Vagina (tissue), 2 donors: ENCODE measurements at regions not wholly inside any gene's neighbourhood (a gene's known extent, or its start where the extent isn't known, plus 50 kb on each side); places are given as distances from the start of the nearest gene placed in this dataset.
"Not testable (repeated sequence)": the region's sequence is repeated elsewhere in the genome, so short reads cannot be mapped to it uniquely, and the experiment has no call there.

ENCODE experiments used
- DNase-seq, 2 donors: peaks; one replicate each; pipeline ENCODE4 v3.0.0-alpha.2; 2017; ENCODE audit errors: extremely low spot score in 2 of 2
- H3K27ac ChIP-seq: fragments of 200-600 bp; sonication (generic); one replicate; pipeline ENCODE4 v1.5.1; 2019
- H3K27me3 ChIP-seq: fragments of 200-600 bp; sonication (generic); one replicate; pipeline ENCODE4 v1.5.1; 2019
- H3K36me3 ChIP-seq, 2 donors: fragments of 200-600 bp; sonication (generic); one replicate each; pipeline ENCODE4 v1.5.1; 2017 to 2019
- H3K4me1 ChIP-seq: fragments of 200-600 bp; sonication (generic); one replicate; pipeline ENCODE4 v1.5.1; 2019
- H3K4me3 ChIP-seq, 2 donors: fragments of 200-600 bp; sonication (generic); 1 replicate in 1 of 2; 2 replicates in 1 of 2; pipeline ENCODE4 v1.5.1; 2016 to 2019
- H3K9me3 ChIP-seq: fragments of 200-600 bp; sonication (generic); one replicate; pipeline ENCODE4 v1.5.1; 2019
- intact Hi-C: fragments of 100-400 bp; cut with DNase I; formaldehyde crosslinking; loops from one replicate; pipeline ENCODE4 v1.15.1; 2023

DNA sequence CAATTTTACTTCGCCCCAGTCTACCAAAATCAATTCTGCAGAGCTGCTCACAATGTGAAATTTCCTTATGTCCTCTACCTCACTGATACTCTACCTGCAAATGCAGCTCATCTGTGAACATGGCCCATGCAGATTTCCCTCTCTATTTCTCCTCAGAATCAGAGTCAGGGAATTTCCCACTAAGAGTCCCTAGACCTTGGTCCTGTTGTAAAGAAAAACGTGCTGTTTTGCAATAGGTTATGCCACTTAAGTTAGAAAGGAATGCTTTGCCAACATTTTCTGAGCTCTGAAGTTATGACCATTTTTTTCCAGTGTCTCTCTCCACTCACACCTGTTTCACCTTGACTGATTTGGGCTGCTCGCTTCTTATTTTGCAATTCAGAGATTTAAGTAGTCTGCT lies 524.0 kb downstream of the TTLL7 start:
- H3K27ac ChIP-seq, H3K36me3 ChIP-seq, DNase-seq, H3K4me3 ChIP-seq, H3K9me3 ChIP-seq, H3K4me1 ChIP-seq, intact Hi-C loops, H3K27me3 ChIP-seq: not testable (repeated sequence)

DNA sequence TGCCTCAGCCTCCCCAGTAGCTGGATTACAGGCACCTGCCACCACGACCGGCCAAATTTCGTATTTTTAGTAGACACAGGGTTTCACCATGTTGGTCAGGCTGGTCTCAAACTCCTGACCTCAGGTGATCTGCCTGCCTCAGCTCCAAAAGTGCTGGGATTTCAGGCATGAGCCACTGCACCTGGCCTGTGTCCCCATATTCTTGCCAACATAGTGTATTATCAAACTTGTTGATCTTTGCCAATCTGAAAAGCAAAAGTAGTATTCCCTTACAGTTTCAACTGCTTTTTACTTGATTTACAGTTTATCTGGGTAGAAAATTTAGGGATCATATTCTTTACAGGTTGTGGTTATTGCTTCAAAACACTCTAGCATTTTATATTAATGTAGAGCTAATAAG lies 524.9 kb downstream of the TTLL7 start:
- H3K27me3 ChIP-seq, H3K36me3 ChIP-seq, H3K4me3 ChIP-seq, H3K4me1 ChIP-seq, DNase-seq, intact Hi-C loops, H3K9me3 ChIP-seq, H3K27ac ChIP-seq: not testable (repeated sequence)

DNA sequence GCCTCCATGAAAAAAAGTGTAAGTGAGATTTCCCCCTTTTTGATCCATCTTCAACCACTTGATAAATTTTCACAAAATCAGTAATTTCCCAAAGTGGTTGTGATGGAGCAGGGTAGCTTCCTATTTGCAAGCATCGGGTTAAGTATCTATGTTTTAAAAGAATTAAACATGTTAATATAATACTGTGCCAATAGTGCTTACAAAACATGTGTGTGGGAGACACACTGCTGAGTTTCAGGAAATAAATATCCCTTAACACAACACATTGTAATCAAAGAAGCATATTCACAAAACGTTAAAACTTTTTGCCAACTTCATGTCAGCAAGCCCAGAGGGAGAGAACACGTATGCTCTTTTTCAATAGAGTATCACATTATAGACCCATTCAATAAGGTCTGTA lies 526.9 kb downstream of the TTLL7 start:
- H3K4me3 ChIP-seq, intact Hi-C loops, H3K27ac ChIP-seq, DNase-seq, H3K36me3 ChIP-seq, H3K4me1 ChIP-seq, H3K27me3 ChIP-seq, H3K9me3 ChIP-seq: not testable (repeated sequence)

DNA sequence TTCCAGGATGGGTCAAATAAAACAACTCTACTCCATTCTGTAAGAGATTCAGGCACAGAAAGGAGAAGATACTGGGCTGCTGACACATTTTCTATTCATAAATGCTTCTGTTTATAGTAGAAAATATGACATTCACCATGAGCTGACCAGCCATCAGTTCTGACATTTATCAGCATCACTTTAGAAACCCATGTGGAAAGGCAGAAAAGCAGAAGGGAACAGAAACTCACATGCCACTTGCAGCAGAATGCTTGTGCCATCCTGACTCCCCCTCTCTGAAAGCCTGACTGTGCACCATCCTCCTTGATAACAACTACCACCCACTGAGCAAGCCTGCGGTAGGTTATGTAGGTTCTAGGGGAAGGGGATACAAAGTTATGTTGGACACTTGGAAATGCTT lies 527.7 kb downstream of the TTLL7 start:
- H3K27ac ChIP-seq, intact Hi-C loops, H3K4me3 ChIP-seq, H3K36me3 ChIP-seq, H3K27me3 ChIP-seq, H3K4me1 ChIP-seq, DNase-seq, H3K9me3 ChIP-seq: not testable (repeated sequence)

DNA sequence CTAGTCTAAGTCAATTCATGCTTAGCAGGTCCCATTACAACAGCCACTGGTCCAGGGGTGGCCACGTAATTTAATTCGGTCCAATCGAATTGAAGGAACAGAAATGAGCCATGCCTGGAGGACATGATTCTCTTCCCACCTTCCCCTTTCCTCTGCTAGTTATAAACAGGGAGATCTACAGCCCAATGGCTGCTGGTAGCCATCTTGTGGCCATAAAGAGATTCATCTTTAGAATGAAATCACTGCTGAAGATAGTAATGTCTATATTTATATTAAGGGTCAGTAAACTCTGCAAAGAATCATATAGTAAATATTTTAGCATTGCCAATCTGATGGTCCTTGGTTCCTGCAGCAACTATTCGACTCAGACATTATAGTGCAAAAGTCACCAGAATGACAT lies 530.6 kb downstream of the TTLL7 start:
- H3K9me3 ChIP-seq, H3K36me3 ChIP-seq, DNase-seq, H3K27me3 ChIP-seq, H3K27ac ChIP-seq, H3K4me1 ChIP-seq, H3K4me3 ChIP-seq, intact Hi-C loops: not testable (repeated sequence)

DNA sequence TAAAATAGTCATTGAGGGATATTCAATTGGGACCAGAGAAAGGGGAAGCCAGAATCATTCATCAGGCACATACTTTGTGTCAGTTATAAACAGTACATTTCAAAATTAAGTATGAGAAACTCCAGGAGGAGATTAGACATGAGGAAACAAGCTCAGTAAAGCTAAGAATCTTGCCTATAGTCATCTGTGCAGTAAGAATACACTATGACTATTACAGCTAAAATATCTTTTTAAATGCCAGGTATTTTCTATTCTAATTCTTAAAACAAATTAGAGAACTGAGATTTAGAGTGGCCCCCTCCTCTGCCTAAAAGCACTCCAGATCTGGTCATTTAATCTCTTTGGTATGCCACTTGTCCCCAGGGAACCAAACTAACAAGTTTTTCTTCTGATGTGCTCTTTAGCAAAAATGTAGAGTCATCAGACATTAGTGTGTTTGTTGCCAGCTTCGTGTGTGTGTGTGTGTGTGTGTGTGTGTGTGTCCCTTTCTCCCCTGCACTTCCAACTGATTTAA lies 541.1 kb downstream of the TTLL7 start:
- intact Hi-C loops, H3K4me1 ChIP-seq, DNase-seq, H3K4me3 ChIP-seq, H3K27me3 ChIP-seq, H3K36me3 ChIP-seq, H3K27ac ChIP-seq, H3K9me3 ChIP-seq: not testable (repeated sequence)

DNA sequence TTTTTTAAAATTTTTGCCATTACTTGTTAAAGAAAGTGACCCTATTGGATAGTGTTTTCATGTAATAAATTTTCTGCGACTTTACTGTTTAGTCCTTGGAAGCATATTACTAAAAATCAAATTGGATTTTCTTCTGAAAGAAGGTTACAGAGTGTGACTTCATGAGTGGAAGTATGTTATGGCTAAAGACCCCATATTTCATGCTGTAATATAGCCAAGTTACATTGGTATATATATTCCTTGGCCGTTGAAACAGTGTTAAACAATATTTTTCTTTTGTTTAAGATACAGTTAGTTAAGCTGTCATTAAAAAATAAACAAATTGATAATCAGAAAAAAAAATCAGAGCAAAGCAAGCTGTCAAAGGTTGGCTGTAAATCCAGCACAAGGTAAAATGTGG lies 541.7 kb downstream of the TTLL7 start:
- H3K36me3 ChIP-seq, H3K27ac ChIP-seq, H3K4me1 ChIP-seq, intact Hi-C loops, H3K27me3 ChIP-seq, DNase-seq, H3K9me3 ChIP-seq, H3K4me3 ChIP-seq: not testable (repeated sequence)

DNA sequence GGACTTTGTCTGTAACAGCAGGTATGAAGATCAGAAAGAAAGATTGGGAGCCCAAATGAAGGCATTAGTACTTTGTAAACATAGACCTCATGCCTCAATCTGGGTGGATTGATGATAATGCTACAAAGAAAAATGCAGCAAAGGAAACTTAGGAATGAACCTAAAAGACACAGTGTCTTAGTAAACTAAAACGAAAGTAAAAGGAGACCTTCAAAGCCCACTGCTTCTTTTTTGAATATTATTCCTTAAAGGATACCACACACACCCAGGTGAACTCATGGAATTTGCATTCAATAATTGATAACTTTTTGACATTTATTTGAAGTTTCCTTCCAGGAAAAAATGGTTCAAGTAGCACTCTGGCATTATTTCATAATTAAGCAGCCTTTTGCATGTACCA lies 543.2 kb downstream of the TTLL7 start:
- intact Hi-C loops, DNase-seq, H3K27me3 ChIP-seq, H3K27ac ChIP-seq, H3K9me3 ChIP-seq, H3K4me1 ChIP-seq, H3K4me3 ChIP-seq, H3K36me3 ChIP-seq: not testable (repeated sequence)

DNA sequence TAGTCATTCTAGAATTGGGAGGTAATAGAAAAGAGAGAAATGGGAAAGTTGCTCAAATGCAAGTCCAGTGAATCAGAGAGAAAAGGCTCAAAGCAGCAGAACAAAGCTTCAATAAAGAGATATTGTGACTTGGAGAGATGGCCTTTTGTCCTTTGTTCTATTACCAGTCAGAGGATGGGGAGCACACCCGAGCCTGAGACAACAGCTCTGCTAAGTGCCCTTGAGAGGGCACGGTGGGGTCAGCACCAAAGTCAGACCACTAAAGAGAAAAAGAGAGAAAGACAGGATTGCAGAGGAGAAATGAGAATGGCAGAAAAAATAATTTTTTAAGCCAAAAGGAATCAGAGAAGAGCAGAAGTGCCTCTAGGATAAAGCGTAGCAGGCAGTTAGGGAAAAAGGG lies 553.1 kb downstream of the TTLL7 start:
- H3K9me3 ChIP-seq, intact Hi-C loops, H3K27ac ChIP-seq, H3K27me3 ChIP-seq, DNase-seq, H3K4me3 ChIP-seq, H3K4me1 ChIP-seq, H3K36me3 ChIP-seq: not testable (repeated sequence)

DNA sequence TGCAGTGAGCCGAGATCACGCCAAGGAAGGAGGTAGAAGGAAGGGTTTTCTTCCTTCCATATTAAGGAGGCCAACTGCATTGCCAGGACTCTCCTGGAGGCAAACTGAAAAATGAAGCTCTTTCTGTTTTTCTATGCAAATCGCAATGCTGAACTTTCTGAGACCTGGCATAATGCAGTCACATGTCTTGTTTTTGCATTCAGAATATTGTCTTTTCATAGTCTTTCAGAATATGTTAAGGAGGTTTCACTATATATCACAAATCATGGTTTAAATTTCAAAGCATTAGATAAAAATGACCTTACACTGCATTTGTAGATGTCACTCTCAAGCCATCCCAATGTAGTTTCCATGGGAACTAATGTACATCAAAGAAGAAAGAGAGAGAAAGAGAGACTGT lies 556.5 kb downstream of the TTLL7 start:
- H3K4me1 ChIP-seq, H3K27me3 ChIP-seq, DNase-seq, H3K36me3 ChIP-seq, intact Hi-C loops, H3K4me3 ChIP-seq, H3K9me3 ChIP-seq, H3K27ac ChIP-seq: not testable (repeated sequence)

DNA sequence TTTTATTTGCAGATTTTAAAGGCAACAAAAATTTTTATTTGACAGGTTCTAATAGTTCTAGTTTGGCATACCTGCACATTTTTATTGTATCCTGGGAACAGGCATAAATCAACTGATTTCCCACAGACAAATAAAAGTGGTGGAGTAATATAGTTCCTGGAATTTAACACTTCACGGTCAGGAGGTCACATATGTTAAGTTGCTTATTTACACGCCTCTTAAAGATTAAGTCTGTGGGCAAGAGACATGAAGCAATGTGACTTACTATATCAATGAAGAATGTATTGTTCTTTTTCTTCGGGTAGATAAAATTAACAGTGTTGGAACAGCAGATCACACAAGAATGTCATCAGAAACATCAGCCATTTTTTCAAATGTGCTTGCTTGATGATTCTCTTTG lies 558.3 kb downstream of the TTLL7 start:
- H3K4me1 ChIP-seq, DNase-seq, H3K27me3 ChIP-seq, H3K27ac ChIP-seq, H3K9me3 ChIP-seq, H3K4me3 ChIP-seq, H3K36me3 ChIP-seq, intact Hi-C loops: not testable (repeated sequence)

DNA sequence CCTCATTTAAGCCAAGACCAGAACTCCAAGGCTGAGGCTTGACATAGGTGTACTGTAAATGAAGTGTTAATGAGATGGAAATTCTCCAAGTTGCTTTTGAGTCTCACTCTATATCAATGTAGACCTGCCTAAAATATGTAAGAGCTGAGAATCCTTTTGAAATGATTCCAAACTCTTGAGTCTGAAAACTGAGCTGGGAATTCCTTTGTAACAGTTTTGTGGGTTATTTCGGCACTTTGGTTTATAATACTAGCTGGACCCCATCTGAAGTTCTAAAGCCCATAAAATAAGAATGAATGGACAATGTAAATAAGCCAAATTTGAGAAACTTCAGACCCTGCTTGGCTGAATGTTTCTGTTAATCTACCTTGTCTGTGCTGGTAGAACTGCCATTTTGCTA lies 558.9 kb downstream of the TTLL7 start:
- intact Hi-C loops, H3K27me3 ChIP-seq, H3K27ac ChIP-seq, H3K9me3 ChIP-seq, H3K36me3 ChIP-seq, DNase-seq, H3K4me1 ChIP-seq, H3K4me3 ChIP-seq: not testable (repeated sequence)

DNA sequence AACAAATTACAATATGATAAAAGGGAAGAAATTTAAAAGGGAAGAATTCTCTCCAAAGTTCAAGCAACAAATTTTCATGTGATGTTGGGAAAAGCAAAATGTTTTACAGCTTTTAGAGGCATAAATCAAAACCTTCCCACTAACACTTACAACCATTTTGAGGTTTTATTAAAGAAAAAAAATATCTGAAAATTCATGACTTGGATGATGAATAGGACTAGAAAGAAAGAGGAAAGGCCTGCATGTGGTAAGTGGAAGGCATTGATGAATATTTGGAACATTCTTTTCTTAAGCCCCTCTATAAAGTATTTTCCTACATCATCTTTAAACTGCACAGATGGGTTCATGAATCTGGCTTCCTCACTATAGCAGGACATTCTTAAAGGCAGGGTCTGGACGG lies 560.6 kb downstream of the TTLL7 start:
- intact Hi-C loops, H3K9me3 ChIP-seq: not testable (repeated sequence)

DNA sequence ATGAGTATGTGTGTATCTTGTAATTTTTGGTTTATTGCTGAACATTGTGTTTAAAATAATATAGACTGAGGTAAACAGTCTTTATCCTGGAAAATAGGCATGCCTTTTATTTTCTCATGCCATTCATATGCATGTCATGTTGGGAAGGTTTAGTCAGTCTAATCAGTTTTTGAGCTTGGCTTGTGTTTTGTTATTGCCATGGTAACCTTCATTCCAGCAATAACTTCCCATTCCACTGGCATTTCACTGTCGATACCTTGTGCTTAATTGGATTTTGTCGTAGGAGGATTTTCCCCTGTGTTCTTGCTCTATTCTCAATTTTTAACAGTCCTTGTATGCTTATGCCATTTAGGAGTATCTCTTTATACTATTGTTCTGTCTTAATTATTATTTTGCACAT lies 563.6 kb downstream of the TTLL7 start:
- DNase-seq, H3K27me3 ChIP-seq, H3K4me3 ChIP-seq, H3K36me3 ChIP-seq, H3K9me3 ChIP-seq, H3K4me1 ChIP-seq, H3K27ac ChIP-seq, intact Hi-C loops: not testable (repeated sequence)

More for the DNA sequence above, 560.6 kb downstream of the TTLL7 start:
- H3K27ac ChIP-seq, H3K36me3 ChIP-seq, H3K4me3 ChIP-seq, H3K4me1 ChIP-seq, DNase-seq, H3K27me3 ChIP-seq: not testable (repeated sequence)

DNA sequence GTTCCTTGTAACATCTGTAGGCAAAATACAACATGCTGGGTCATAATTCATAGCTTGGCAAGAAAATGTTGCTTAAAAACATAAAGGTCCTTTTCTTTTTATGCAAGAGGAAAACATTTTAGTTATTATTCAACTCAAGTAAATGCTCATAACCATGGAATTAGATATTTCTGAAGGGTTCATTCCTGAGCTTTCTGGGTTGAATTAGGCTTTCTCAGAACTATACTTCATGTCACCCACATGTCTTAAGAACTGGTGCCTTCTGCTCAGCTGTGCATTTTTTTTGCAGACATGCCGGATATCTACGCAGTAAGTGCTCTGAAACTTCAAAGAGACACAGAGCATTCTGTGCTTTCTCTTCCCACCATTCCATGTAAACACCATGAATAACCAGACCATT lies 571.4 kb downstream of the TTLL7 start:
- H3K9me3 ChIP-seq, H3K27ac ChIP-seq, DNase-seq, H3K27me3 ChIP-seq, H3K36me3 ChIP-seq, intact Hi-C loops, H3K4me1 ChIP-seq, H3K4me3 ChIP-seq: not testable (repeated sequence)
